Neural cell (in vitro differentiated cells): ENCODE measurements at regions not wholly inside any gene's neighbourhood (a gene's known extent, or its start where the extent isn't known, plus 50 kb on each side); places are given as distances from the start of the nearest gene placed in this dataset.

Source experiments
- H2AFZ ChIP-seq: fragments of 200-600, 300-800 bp; sonication (generic), shearing (Covaris generic); 2 replicates; pipeline ENCODE4 v1.6.0; 2014; ENCODE audit warnings: low read depth, mild to moderate bottlenecking, antibody characterized with exemption, low read length, moderate library complexity
- H3F3A ChIP-seq: fragments of 200-600 bp; shearing (Covaris generic); 2 replicates; pipeline ENCODE4 v1.6.1; 2016; ENCODE audit warnings: mild to moderate bottlenecking, moderate library complexity, mixed read lengths, antibody characterized with exemption, low read length; ENCODE audit not compliant: insufficient read depth, poor library complexity, severe bottlenecking
- H3K27ac ChIP-seq: fragments of 200-600, 300-800 bp; sonication (generic), shearing (Covaris generic); 2 replicates; pipeline ENCODE4 v1.5.1; 2014; ENCODE audit warnings: mild to moderate bottlenecking, low read length, moderate library complexity
- H3K27me3 ChIP-seq: fragments of 300-800, 200-600 bp; sonication (generic), shearing (Covaris generic); 2 replicates; pipeline ENCODE4 v1.6.0; 2014; ENCODE audit warnings: mild to moderate bottlenecking, low read depth, low read length, moderate library complexity; ENCODE audit not compliant: insufficient read depth
- H3K36me3 ChIP-seq: fragments of 300-800, 200-600 bp; sonication (generic), shearing (Covaris generic); 2 replicates; pipeline ENCODE4 v1.5.1; 2014; ENCODE audit warnings: mild to moderate bottlenecking, antibody characterized with exemption, low read length, moderate library complexity; ENCODE audit not compliant: insufficient read depth
- H3K4me2 ChIP-seq: fragments of 300-800, 200-600 bp; sonication (generic), shearing (Covaris generic); 2 replicates; pipeline ENCODE4 v1.6.0; 2014; ENCODE audit warnings: mild to moderate bottlenecking, low read length
- H3K4me3 ChIP-seq: fragments of 300-800, 200-600 bp; sonication (generic), shearing (Covaris generic); 2 replicates; pipeline ENCODE4 v1.5.1; 2014; ENCODE audit warnings: mild to moderate bottlenecking, low read length, moderate library complexity
- H3K79me2 ChIP-seq: fragments of 200-600 bp; shearing (Covaris generic); replicated peaks from 2 replicates; pipeline ENCODE4 v1.6.0; 2014; ENCODE audit warnings: mild to moderate bottlenecking, low read length, moderate library complexity; ENCODE audit not compliant: insufficient read depth
- H3K9ac ChIP-seq: fragments of 300-800, 200-600 bp; sonication (generic), shearing (Covaris generic); 2 replicates; pipeline ENCODE4 v1.6.1; 2016; ENCODE audit warnings: mild to moderate bottlenecking, low read length, mixed read lengths
- H3K9me2 ChIP-seq: fragments of 200-600 bp; shearing (Covaris generic); 2 replicates; pipeline ENCODE4 v1.6.1; 2016; ENCODE audit warnings: mild to moderate bottlenecking, low read length, mixed read lengths; ENCODE audit not compliant: insufficient read depth
- H3K9me3 ChIP-seq: fragments of 200-600, 300-800 bp; sonication (generic), shearing (Covaris generic); 2 replicates; pipeline ENCODE4 v1.6.1; 2016; ENCODE audit warnings: mild to moderate bottlenecking, mixed run types, low read length, moderate library complexity, mixed read lengths
- H4K20me1 ChIP-seq: fragments of 200-600 bp; shearing (Covaris generic); 2 replicates; pipeline ENCODE4 v1.6.1; 2016; ENCODE audit warnings: mild to moderate bottlenecking, mixed run types; ENCODE audit not compliant: insufficient read depth
- EP300 ChIP-seq: fragments of 450-650 bp; conservative IDR thresholded peaks from 2 replicates; pipeline ENCODE4 v1.6.1; 2014; ENCODE audit warnings: antibody characterized with exemption, mild to moderate bottlenecking, moderate library complexity; ENCODE audit not compliant: poor library complexity, severe bottlenecking
- EZH2 ChIP-seq: fragments of 200-600, 300-800 bp; shearing (Covaris generic), sonication (generic); IDR thresholded peaks from 2 replicates; pipeline ENCODE4 v1.6.1; 2014; ENCODE audit warnings: antibody characterized with exemption, low read length, borderline replicate concordance, mild to moderate bottlenecking; ENCODE audit not compliant: insufficient read depth, poor library complexity, severe bottlenecking
- MXI1 ChIP-seq: fragments of 450-650 bp; conservative IDR thresholded peaks from 2 replicates; pipeline ENCODE4 v1.6.1; 2014; ENCODE audit warnings: antibody characterized with exemption, mild to moderate bottlenecking; ENCODE audit not compliant: poor library complexity, severe bottlenecking
- POLR2AphosphoS5 ChIP-seq: IDR thresholded peaks from 2 replicates; pipeline ENCODE4 v1.6.1; 2012
- RAD21 ChIP-seq: fragments of 450-650 bp; conservative IDR thresholded peaks from 2 replicates; pipeline ENCODE4 v1.6.1; 2014; ENCODE audit warnings: antibody characterized with exemption, mild to moderate bottlenecking, moderate library complexity
- SMC3 ChIP-seq: fragments of 450-650 bp; conservative IDR thresholded peaks from 2 replicates; pipeline ENCODE4 v1.6.1; 2014; ENCODE audit warnings: antibody characterized with exemption, mild to moderate bottlenecking, moderate library complexity; ENCODE audit not compliant: poor library complexity
- TAF1 ChIP-seq: IDR thresholded peaks from 2 replicates; pipeline ENCODE4 v1.6.1; 2012; ENCODE audit warnings: low read depth
- TF ChIP-seq, protein P1 (sequence below): fragments of 450-650 bp; IDR thresholded peaks from 2 replicates; pipeline ENCODE4 v1.5.1; 2014; ENCODE audit warnings: antibody characterized with exemption, mild to moderate bottlenecking, moderate library complexity; ENCODE audit not compliant: poor library complexity, severe bottlenecking
- TF ChIP-seq, protein P2 (sequence below): IDR thresholded peaks from 2 replicates; pipeline ENCODE4 v1.6.1; 2012; ENCODE audit warnings: borderline replicate concordance

DNA sequence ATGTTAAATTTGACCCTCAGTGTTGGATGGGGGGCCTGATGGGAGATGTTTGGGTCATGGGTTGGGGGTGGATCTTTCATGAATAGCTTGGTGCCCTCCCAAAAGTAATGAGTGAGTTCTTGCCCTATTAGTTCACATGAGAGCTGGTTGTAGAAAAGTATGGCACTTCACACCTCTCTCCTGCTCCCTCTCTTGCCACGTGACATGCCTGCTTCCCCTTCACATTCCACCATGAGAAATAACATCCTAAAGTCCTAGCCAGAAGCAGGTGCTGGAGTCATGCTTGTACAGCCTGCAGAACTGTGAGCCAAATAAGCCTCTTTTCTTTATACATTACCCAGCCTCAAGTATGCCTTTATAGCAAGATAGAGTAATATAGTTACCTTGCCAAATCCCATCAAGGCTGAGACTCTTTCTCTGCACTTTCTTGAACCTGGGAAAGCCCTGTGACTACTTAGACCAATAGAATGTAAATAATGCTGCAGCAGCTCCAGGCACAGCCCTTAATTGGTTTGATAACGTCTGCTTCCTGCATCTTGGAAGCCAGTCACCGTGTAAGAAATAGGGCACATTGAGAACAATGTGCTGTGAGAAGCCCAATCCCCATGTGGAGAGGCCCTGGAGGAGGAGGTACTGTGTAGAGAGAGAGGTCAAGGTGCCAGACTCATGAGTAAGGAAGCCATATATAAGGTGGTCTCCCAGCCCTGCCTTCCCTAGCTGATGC is 88.0 kb upstream of the NAMPT start:
- H3K4me3 ChIP-seq, result no peak overlapping the region
- TF ChIP-seq, protein P1, sequence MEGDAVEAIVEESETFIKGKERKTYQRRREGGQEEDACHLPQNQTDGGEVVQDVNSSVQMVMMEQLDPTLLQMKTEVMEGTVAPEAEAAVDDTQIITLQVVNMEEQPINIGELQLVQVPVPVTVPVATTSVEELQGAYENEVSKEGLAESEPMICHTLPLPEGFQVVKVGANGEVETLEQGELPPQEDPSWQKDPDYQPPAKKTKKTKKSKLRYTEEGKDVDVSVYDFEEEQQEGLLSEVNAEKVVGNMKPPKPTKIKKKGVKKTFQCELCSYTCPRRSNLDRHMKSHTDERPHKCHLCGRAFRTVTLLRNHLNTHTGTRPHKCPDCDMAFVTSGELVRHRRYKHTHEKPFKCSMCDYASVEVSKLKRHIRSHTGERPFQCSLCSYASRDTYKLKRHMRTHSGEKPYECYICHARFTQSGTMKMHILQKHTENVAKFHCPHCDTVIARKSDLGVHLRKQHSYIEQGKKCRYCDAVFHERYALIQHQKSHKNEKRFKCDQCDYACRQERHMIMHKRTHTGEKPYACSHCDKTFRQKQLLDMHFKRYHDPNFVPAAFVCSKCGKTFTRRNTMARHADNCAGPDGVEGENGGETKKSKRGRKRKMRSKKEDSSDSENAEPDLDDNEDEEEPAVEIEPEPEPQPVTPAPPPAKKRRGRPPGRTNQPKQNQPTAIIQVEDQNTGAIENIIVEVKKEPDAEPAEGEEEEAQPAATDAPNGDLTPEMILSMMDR, result no peak
- TF ChIP-seq, protein P2, sequence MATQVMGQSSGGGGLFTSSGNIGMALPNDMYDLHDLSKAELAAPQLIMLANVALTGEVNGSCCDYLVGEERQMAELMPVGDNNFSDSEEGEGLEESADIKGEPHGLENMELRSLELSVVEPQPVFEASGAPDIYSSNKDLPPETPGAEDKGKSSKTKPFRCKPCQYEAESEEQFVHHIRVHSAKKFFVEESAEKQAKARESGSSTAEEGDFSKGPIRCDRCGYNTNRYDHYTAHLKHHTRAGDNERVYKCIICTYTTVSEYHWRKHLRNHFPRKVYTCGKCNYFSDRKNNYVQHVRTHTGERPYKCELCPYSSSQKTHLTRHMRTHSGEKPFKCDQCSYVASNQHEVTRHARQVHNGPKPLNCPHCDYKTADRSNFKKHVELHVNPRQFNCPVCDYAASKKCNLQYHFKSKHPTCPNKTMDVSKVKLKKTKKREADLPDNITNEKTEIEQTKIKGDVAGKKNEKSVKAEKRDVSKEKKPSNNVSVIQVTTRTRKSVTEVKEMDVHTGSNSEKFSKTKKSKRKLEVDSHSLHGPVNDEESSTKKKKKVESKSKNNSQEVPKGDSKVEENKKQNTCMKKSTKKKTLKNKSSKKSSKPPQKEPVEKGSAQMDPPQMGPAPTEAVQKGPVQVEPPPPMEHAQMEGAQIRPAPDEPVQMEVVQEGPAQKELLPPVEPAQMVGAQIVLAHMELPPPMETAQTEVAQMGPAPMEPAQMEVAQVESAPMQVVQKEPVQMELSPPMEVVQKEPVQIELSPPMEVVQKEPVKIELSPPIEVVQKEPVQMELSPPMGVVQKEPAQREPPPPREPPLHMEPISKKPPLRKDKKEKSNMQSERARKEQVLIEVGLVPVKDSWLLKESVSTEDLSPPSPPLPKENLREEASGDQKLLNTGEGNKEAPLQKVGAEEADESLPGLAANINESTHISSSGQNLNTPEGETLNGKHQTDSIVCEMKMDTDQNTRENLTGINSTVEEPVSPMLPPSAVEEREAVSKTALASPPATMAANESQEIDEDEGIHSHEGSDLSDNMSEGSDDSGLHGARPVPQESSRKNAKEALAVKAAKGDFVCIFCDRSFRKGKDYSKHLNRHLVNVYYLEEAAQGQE, result no peak
- TF ChIP-seq MXI1, result no peak
- TF ChIP-seq RAD21, result no peak
- no peaks in the 10 kb centered on the region for H3K27me3 ChIP-seq
- no peaks in the 10 kb centered on the region for H4K20me1 ChIP-seq
- H3K27ac ChIP-seq, result no peak overlapping the region
- no peaks in the 10 kb centered on the region for H3F3A ChIP-seq
- H3K36me3 ChIP-seq, result no peaks in the 10 kb centered on the region
- H3K9ac ChIP-seq, result no peak overlapping the region
- no peak overlapping the region for H2AFZ ChIP-seq
- no peaks in the 10 kb centered on the region for H3K9me3 ChIP-seq
- H3K79me2 ChIP-seq, result no peaks in the 10 kb centered on the region
- H3K9me2 ChIP-seq, result no peaks in the 10 kb centered on the region
- H3K4me2 ChIP-seq, result no peak overlapping the region

DNA sequence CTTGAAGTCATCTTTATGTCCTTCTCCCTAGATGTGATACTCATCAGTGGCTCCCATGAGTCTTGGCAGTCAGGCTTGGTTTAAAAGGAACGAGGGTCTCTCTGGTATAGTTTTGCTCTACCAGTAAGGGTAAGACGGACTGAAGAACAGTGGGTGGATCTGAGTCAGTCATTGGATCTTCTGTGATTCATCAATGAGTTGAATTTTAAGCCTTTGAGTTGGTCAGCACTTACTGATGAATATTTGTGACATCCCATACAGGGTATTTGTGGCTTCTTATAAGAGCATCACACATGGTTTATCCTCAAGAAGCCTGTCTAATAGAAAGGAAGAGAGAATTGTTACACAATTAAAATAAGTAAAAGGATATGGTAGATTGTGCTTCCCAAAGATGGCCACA is 87.3 kb upstream of the NAMPT start:
- no peaks in the 10 kb centered on the region for H3F3A ChIP-seq
- no peaks in the 10 kb centered on the region for H3K79me2 ChIP-seq
- H2AFZ ChIP-seq, result no peak overlapping the region
- H3K27ac ChIP-seq, result no peak overlapping the region
- no peaks in the 10 kb centered on the region for H4K20me1 ChIP-seq
- H3K27me3 ChIP-seq, result no peaks in the 10 kb centered on the region
- no peaks in the 10 kb centered on the region for H3K36me3 ChIP-seq
- no peak overlapping the region for H3K9ac ChIP-seq
- TF ChIP-seq, protein P1, result no peak
- TF ChIP-seq MXI1 (no peak), EZH2 (no peak), SMC3 (no peak), RAD21 (no peak), EP300 (no peak), POLR2AphosphoS5 (no peak), TAF1 (no peak)
- TF ChIP-seq, protein P2, result no peak
- no peaks in the 10 kb centered on the region for H3K9me3 ChIP-seq
- H3K4me2 ChIP-seq, result no peak overlapping the region
- H3K4me3 ChIP-seq, result no peak overlapping the region
- no peaks in the 10 kb centered on the region for H3K9me2 ChIP-seq
